PC-9 (cell line): ENCODE measurements at regions not wholly inside any gene's neighbourhood (a gene's known extent, or its start where the extent isn't known, plus 50 kb on each side); places are given as distances from the start of the nearest gene placed in this dataset.

Experiments
- BruUV-seq: library from RNA; stranded (reverse); fragments of 400-500 nt; replicated peaks from 2 replicates; lab custom pipeline; 2021; lab: Mats Ljungman, UMichigan
- CTCF ChIA-PET: fragments of 300-600 bp; sonication (Branson Sonifier 250); formaldehyde crosslinking; loops from one replicate; lab custom pipeline; 2022; ENCODE audit warnings: antibody characterized with exemption; lab: Charles Lee
- POLR2A ChIA-PET: fragments of 300-600 bp; sonication (Branson Sonifier 250); formaldehyde crosslinking; loops from one replicate; lab custom pipeline; 2022; ENCODE audit warnings: antibody characterized with exemption; ENCODE audit not compliant: unreplicated experiment; lab: Charles Lee
- DNase-seq, 2 experiments: peaks; one replicate each; pipeline versions ENCODE4 v3.0.0 to v3.0.0-alpha.2; 2015 to 2022; ENCODE audit warnings: mixed read lengths in 1 of 2
- H2AFZ ChIP-seq: fragments of 200-600 bp; sonication (generic); 2 replicates; pipeline ENCODE4 v1.8.1; 2017; ENCODE audit warnings: antibody characterized with exemption
- H3F3A ChIP-seq: fragments of 200-600 bp; sonication (generic); 2 replicates; pipeline ENCODE4 v1.8.1; 2017; ENCODE audit warnings: antibody characterized with exemption, mild to moderate bottlenecking, low read depth; ENCODE audit not compliant: insufficient read depth
- H3K27ac ChIP-seq: fragments of 200-600 bp; sonication (generic); 2 replicates; pipeline ENCODE4 v1.6.1; 2016; ENCODE audit warnings: mixed run types
- H3K27me3 ChIP-seq: fragments of 200-600 bp; sonication (generic); 2 replicates; pipeline ENCODE4 v1.6.1; 2016; ENCODE audit warnings: low read depth, mixed run types; ENCODE audit not compliant: insufficient read depth
- H3K36me3 ChIP-seq: fragments of 200-600 bp; sonication (generic); 2 replicates; pipeline ENCODE4 v1.6.1; 2016; ENCODE audit warnings: low read depth, mixed run types
- H3K4me1 ChIP-seq: fragments of 200-600 bp; sonication (generic); replicated peaks from 2 replicates; pipeline ENCODE4 v1.6.1; 2016; ENCODE audit warnings: mixed run types; ENCODE audit not compliant: insufficient read depth
- H3K4me2 ChIP-seq: fragments of 200-600 bp; sonication (generic); 2 replicates; pipeline ENCODE4 v1.6.1; 2017; ENCODE audit warnings: mixed run types
- H3K4me3 ChIP-seq: fragments of 200-600 bp; sonication (generic); 2 replicates; pipeline ENCODE4 v1.6.1; 2016; ENCODE audit warnings: mixed run types
- H3K79me2 ChIP-seq: fragments of 200-600 bp; sonication (generic); 2 replicates; pipeline ENCODE4 v1.6.1; 2017; ENCODE audit warnings: low read depth, mixed run types
- H3K9me2 ChIP-seq: fragments of 200-600 bp; sonication (generic); 2 replicates; pipeline ENCODE4 v1.8.1; 2017; ENCODE audit warnings: mild to moderate bottlenecking; ENCODE audit not compliant: insufficient read depth
- H3K9me3 ChIP-seq: fragments of 200-600 bp; sonication (generic); 2 replicates; pipeline ENCODE4 v1.8.1; 2016; ENCODE audit warnings: low read depth; ENCODE audit not compliant: insufficient read depth
- H4K20me1 ChIP-seq: fragments of 200-600 bp; sonication (generic); 2 replicates; pipeline ENCODE4 v1.8.1; 2017; ENCODE audit not compliant: insufficient read depth
- EZH2 ChIP-seq: fragments of 200-600 bp; sonication (generic); IDR thresholded peaks from 2 replicates; pipeline ENCODE4 v1.8.0; 2017; ENCODE audit warnings: antibody characterized with exemption, low read depth
- intact Hi-C: fragments of 100-400 bp; cut with micrococcal nuclease; formaldehyde crosslinking; loops from one replicate; pipeline ENCODE4 v1.10.0; 2022; ENCODE audit not compliant: unreplicated experiment
- TF ChIP-seq, protein P1 (sequence below): fragments of 200-600 bp; sonication (generic); conservative IDR thresholded peaks from 2 replicates; pipeline ENCODE4 v1.6.1; 2017; ENCODE audit warnings: mixed run types, antibody characterized with exemption, mild to moderate bottlenecking, moderate library complexity

DNA sequence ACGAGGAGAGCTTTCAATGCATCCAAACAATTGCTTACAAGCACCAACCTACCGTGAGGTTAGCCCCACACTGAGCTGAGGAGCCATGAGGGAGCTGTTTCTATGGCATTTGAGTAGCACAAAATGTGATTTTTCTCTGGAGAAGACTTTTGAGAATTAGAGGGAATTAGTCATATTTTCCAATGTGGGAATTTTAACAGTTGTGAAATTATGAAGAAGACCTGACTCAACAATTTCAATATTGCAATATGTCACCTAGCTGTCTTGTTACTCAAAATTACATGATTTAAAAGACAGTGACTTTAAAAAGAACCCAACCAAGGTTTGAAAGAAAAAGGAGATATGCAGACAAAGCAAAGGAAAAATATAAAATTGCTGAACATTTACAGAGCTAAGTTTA lies 62.6 kb upstream of the LY86 start:
- Histone ChIP-seq H3K36me3 (no peaks in the 10 kb centered on the region), H2AFZ (no peak overlapping the region), H3K4me1 (no peaks in the 10 kb centered on the region), H3K27me3 (peaks cover 37% of the 10 kb centered on the region), H3K27ac (no peak overlapping the region), H3K9me2 (no peaks in the 10 kb centered on the region), H3K4me2 (no peak overlapping the region), H3K4me3 (no peak overlapping the region), H4K20me1 (no peaks in the 10 kb centered on the region), H3K79me2 (no peaks in the 10 kb centered on the region), H3F3A (no peaks in the 10 kb centered on the region), H3K9me3 (no peaks in the 10 kb centered on the region)
- ChIA-PET POLR2A (no interaction called here), CTCF (no interaction called here)
- no TSS peak for BruUV-seq
- TF ChIP-seq, protein P1, sequence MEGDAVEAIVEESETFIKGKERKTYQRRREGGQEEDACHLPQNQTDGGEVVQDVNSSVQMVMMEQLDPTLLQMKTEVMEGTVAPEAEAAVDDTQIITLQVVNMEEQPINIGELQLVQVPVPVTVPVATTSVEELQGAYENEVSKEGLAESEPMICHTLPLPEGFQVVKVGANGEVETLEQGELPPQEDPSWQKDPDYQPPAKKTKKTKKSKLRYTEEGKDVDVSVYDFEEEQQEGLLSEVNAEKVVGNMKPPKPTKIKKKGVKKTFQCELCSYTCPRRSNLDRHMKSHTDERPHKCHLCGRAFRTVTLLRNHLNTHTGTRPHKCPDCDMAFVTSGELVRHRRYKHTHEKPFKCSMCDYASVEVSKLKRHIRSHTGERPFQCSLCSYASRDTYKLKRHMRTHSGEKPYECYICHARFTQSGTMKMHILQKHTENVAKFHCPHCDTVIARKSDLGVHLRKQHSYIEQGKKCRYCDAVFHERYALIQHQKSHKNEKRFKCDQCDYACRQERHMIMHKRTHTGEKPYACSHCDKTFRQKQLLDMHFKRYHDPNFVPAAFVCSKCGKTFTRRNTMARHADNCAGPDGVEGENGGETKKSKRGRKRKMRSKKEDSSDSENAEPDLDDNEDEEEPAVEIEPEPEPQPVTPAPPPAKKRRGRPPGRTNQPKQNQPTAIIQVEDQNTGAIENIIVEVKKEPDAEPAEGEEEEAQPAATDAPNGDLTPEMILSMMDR: no peak
- TF ChIP-seq EZH2: no peak
- no peak for DNase-seq
- intact Hi-C loops: no loop called here

DNA sequence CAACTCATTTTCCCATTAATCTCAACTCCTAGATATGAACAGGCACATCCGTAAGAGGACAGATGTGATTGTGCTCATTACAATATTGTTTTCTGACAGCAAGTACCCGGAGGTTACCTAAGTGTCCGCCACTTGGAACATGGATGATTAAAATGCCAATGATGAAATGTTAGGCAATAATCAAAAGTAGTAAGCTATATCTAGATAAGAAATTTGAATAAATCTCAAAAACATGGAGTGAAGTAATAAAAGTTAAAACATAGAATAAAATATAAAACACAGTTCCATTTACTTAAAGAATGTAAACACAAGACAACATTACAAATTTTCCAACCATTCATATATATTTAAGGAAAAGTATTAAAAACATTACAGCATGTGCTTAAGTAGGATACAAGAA lies 59.2 kb upstream of the LY86 start:
- no peak for DNase-seq
- TF ChIP-seq, protein P1: no peak
- no peak for TF ChIP-seq EZH2
- ChIA-PET POLR2A (no interaction called here), CTCF (no interaction called here)
- H3K79me2 ChIP-seq: no peaks in the 10 kb centered on the region
- H3K27me3 ChIP-seq: peaks cover 18% of the 10 kb centered on the region
- H3K27ac ChIP-seq: no peak overlapping the region
- H3F3A ChIP-seq: no peaks in the 10 kb centered on the region
- no peak overlapping the region for H2AFZ ChIP-seq
- intact Hi-C loops: no loop called here
- no peaks in the 10 kb centered on the region for H3K36me3 ChIP-seq
- H3K4me2 ChIP-seq: no peak overlapping the region
- no peak overlapping the region for H3K4me3 ChIP-seq
- no peaks in the 10 kb centered on the region for H4K20me1 ChIP-seq
- H3K9me2 ChIP-seq: no peaks in the 10 kb centered on the region
- no TSS peak for BruUV-seq
- no peaks in the 10 kb centered on the region for H3K9me3 ChIP-seq
- no peaks in the 10 kb centered on the region for H3K4me1 ChIP-seq

DNA sequence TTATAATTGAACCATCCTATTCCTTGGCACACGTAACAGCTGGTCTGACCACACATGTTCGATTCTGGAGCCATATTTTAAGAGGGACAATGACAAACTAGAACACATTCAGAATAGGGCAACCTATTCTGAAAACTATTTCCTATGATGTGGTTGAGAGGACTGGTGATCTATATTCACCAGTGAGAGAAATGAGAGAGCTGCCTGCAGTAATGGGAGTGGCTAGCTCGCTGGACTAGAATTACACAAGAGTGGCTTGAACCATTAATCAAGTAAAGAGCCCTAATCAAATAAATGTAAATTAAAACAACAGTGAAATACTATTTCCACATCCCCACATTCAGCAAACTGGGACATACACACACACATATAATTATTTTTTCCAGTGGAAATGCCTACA lies 55.3 kb upstream of the LY86 start:
- no peaks in the 10 kb centered on the region for H3F3A ChIP-seq
- BruUV-seq: no TSS peak

More for the DNA sequence above, 55.3 kb upstream of the LY86 start:
- Histone ChIP-seq H3K27ac (no peak overlapping the region), H3K9me2 (no peaks in the 10 kb centered on the region), H2AFZ (no peak overlapping the region), H4K20me1 (no peaks in the 10 kb centered on the region), H3K79me2 (no peaks in the 10 kb centered on the region), H3K36me3 (no peaks in the 10 kb centered on the region), H3K9me3 (no peaks in the 10 kb centered on the region), H3K27me3 (peaks cover 9% of the 10 kb centered on the region; the same call in 1 of the 2 replicates), H3K4me3 (no peak overlapping the region), H3K4me2 (no peak overlapping the region), H3K4me1 (no peaks in the 10 kb centered on the region)
- CTCF ChIA-PET: no interaction called here
- TF ChIP-seq, protein P1: no peak
- no peak for TF ChIP-seq EZH2
- POLR2A ChIA-PET: no interaction called here
- DNase-seq: no peak
- intact Hi-C loops: no loop called here
